Spinal cord (tissue), 9 donors: ENCODE measurements at regions not wholly inside any gene's neighbourhood (a gene's known extent, or its start where the extent isn't known, plus 50 kb on each side); places are given as distances from the start of the nearest gene placed in this dataset.

Experiments used
- DNase-seq, 6 donors: peaks; one replicate each; pipeline versions ENCODE4 v3.0.0 to v3.0.0-alpha.2; 2013 to 2015; ENCODE audit warnings: low spot score in 6 of 6, low read depth in 4 of 6
- H3K27ac ChIP-seq: one replicate; pipeline ENCODE4 v1.5.1; 2013; ENCODE audit warnings: low read depth, low read length, control low read depth
- H3K27me3 ChIP-seq: one replicate; pipeline ENCODE4 v1.6.1; 2013; ENCODE audit warnings: low read length; ENCODE audit not compliant: control insufficient read depth, insufficient read depth
- H3K36me3 ChIP-seq: one replicate; pipeline ENCODE4 v1.6.1; 2013; ENCODE audit warnings: low read length; ENCODE audit not compliant: control insufficient read depth, insufficient read depth
- H3K4me1 ChIP-seq: one replicate; pipeline ENCODE4 v1.6.1; 2013; ENCODE audit warnings: low read length; ENCODE audit not compliant: control insufficient read depth, insufficient read depth
- H3K4me3 ChIP-seq: one replicate; pipeline ENCODE4 v1.5.1; 2013; ENCODE audit warnings: low read depth, low read length, control low read depth
- H3K9me3 ChIP-seq: one replicate; pipeline ENCODE4 v1.6.1; 2013; ENCODE audit warnings: low read length; ENCODE audit not compliant: control insufficient read depth, insufficient read depth
- whole genome bisulfite sequencing: methylation state at CpG from one replicate; pipeline ENCODE4 v1.1.5; 2013; ENCODE audit warnings: missing lambda C conversion rate; ENCODE audit not compliant: insufficient coverage; 5-methylcytosine and 5-hydroxymethylcytosine counted together
- donor health status: healthy.

GRCh38 chr13:75139291-75139690 is 342.7 kb downstream of the TBC1D4 start:
- Histone ChIP-seq H3K36me3 (no peaks in the 10 kb centered on the region), H3K27ac (no peak overlapping the region), H3K4me1 (no peaks in the 10 kb centered on the region), H3K4me3 (no peak overlapping the region), H3K9me3 (peaks cover 3% of the 10 kb centered on the region), H3K27me3 (no peaks in the 10 kb centered on the region)
- DNase-seq: no peak

DNA sequence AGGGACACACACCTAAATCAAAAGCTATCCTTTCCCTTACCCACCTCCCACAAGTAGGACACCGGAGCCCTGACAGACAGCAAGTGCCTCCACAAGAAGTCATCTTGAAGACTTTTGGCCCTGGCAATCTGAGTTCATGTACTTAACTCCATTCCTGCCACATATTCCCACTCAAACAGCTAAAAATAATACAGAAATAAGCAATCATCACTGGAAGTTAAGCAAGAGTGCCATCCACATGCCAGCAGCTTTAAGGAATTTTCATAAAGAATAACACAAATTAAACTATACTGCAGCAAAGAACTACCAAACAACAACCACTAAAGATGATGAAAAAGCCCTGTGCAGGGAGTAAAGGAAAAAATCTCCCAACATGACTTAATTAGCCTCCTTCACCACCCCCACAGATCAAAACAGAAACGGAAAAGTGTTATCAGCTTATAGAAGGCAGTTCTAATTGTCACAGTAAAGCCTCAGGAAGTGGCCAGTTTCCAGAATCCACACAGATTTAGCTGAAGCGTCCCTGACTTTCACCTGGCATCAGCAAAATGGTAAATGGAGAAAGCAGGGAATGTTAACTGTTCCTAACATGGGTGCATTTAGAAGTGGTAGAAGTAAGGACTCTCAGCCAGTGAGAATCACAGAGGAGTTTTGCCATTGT is 343.9 kb downstream of the TBC1D4 start:
- Histone ChIP-seq H3K36me3 (no peaks in the 10 kb centered on the region), H3K27me3 (no peaks in the 10 kb centered on the region), H3K4me3 (no peak overlapping the region), H3K4me1 (no peaks in the 10 kb centered on the region), H3K27ac (no peak overlapping the region), H3K9me3 (peaks cover 3% of the 10 kb centered on the region)
- WGBS: 88% methylated on average over 2 of the region's 3 CpGs
- DNase-seq: no peak

- no peaks in the 10 kb centered on the region for H3K36me3 ChIP-seq
- no peak overlapping the region for H3K27ac ChIP-seq
- no peaks in the 10 kb centered on the region for H3K27me3 ChIP-seq
- 100% methylated on average over 1 of the region's 1 CpG for WGBS
- DNase-seq: no peak
- H3K4me1 ChIP-seq: no peaks in the 10 kb centered on the region
- no peak overlapping the region for H3K4me3 ChIP-seq
- peaks cover 3% of the 10 kb centered on the region for H3K9me3 ChIP-seq
Observed at GRCh38 chr13:75136151-75136550, 345.8 kb downstream of the TBC1D4 start.

DNA sequence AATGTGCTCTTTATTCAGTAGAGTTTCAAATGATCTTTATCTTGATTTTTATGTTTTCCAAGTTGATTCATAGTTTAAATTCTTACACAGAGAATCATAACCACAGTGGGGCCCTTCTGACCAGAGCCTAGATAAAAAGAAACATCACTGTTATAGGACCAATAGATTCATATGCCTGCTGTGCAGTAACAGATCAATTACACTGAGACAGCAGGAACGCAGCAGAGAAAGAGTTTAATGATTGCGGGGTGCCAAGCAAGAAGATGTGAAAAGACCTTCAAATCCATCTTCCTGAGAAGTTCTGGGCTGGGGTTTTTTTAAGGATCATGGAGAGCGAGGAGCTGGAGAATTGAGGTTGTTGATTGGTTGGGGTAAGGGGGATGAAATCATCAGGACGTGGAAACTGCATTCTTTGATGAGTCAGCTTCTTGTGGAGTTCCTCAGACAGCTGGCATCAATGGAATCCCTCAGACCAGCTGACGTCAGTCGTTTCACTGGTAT is 346.6 kb downstream of the TBC1D4 start:
- no peaks in the 10 kb centered on the region for H3K27me3 ChIP-seq
- H3K36me3 ChIP-seq: no peaks in the 10 kb centered on the region
- no peaks in the 10 kb centered on the region for H3K4me1 ChIP-seq
- H3K4me3 ChIP-seq: no peak overlapping the region
- 61% methylated on average over 2 of the region's 6 CpGs for WGBS
- H3K9me3 ChIP-seq: peaks cover 3% of the 10 kb centered on the region
- no peak for DNase-seq
- H3K27ac ChIP-seq: no peak overlapping the region

DNA sequence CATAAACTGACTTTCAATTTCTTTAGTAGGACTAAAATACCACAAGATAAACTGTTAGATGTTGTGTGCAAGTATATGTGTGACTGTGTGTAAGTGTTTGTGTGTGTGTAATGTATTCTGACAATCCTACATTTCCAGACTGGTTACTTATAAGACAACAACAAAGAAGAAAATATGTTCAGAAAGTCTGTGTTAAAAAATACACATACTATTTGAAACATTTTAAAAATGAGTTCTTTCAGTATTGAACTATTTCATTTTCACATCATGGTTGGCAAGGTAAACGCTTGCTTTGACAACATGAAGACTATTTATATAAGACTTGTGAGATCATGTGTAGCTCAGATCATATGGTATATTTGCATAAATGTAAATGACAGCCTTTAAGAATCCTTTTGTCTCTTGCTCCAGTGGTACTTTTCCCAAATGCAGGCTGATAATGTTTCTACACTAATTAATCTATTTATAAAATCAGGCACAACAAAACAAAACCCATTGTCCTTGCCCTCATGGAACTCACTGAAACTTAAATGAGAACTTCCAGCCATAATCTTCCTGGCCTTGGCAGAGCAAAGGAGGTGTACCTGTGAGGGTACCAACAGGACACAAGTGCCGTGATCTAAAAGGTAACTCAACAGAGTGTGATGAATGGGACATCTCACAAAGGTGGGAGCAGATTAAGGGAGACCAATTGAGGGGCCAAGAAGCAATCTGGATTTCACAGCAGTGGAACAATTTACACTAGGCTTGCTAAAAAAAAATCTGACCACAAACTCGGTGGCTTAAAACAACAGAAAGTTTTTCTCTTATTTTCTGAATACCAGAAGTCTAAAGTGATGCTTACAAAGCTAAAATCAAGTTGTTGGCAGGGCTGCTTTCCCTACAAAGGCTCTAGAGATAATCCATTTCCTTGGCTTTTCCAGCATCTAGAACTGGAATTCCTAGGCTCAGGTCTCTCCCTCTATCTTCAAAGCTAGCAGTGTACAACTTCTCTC is 349.0 kb downstream of the TBC1D4 start:
- Histone ChIP-seq H3K4me3 (no peak overlapping the region), H3K9me3 (no peaks in the 10 kb centered on the region), H3K27me3 (no peaks in the 10 kb centered on the region), H3K27ac (no peak overlapping the region), H3K4me1 (no peaks in the 10 kb centered on the region), H3K36me3 (no peaks in the 10 kb centered on the region)
- WGBS: 100% methylated on average over 1 of the region's 3 CpGs
- peak in 1 of 6 donors; percentile 70 for DNase-seq

DNA sequence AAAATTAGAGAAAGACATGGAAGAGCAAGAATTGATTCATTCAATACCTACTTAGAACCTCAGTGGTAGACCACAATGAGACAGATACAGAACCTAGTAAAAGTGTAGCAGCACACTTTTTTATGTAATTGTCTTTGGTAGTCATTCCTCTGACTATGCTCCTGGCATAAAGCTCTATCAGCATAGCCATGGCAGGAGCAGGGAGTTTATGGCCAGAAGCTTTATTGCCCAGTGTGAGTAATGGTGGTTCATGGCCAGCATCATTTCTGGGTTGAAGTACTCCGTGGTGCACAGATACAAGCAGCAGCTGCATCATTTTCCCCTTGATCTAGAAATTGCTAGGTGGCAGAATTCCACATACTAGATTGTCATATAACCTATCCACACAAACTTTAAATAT is 352.6 kb downstream of the TBC1D4 start:
- Histone ChIP-seq H3K27me3 (no peaks in the 10 kb centered on the region), H3K4me1 (no peaks in the 10 kb centered on the region), H3K9me3 (no peaks in the 10 kb centered on the region), H3K36me3 (no peaks in the 10 kb centered on the region), H3K27ac (no peak overlapping the region), H3K4me3 (no peak overlapping the region)
- 43% methylated on average over 1 of the region's 1 CpG for WGBS
- no peak for DNase-seq

- Histone ChIP-seq H3K27me3 (no peaks in the 10 kb centered on the region), H3K36me3 (no peaks in the 10 kb centered on the region), H3K9me3 (no peaks in the 10 kb centered on the region), H3K27ac (no peak overlapping the region), H3K4me3 (no peak overlapping the region), H3K4me1 (no peaks in the 10 kb centered on the region)
- DNase-seq: no peak
Observed at GRCh38 chr13:75124415-75124814, 357.6 kb downstream of the TBC1D4 start.

DNA sequence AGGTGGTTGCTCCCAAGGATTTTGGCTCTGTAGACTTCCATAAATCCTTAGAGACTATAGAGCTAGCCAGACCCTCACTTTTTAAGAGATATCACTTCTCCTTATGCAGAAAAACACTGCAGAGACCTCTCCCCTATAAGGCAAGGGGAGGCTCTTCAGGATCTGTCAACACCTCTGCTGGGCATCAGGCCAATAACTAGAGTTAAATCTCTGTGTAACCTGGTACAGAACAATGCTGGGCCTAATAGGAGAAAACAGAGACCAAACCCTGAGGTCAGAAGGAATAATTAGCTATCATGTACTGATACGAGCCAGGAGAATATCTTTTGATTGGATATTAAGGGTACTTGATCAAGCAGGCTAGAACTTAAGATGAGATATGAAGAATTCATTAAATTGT is 358.5 kb downstream of the TBC1D4 start:
- no peak for DNase-seq
- Histone ChIP-seq H3K4me3 (no peak overlapping the region), H3K4me1 (no peaks in the 10 kb centered on the region), H3K9me3 (no peaks in the 10 kb centered on the region), H3K36me3 (no peaks in the 10 kb centered on the region), H3K27me3 (no peaks in the 10 kb centered on the region), H3K27ac (no peak overlapping the region)
- WGBS: 100% methylated on average over 1 of the region's 1 CpG

- no peak overlapping the region for H3K4me3 ChIP-seq
- no peaks in the 10 kb centered on the region for H3K4me1 ChIP-seq
- H3K27ac ChIP-seq: no peak overlapping the region
- no peaks in the 10 kb centered on the region for H3K36me3 ChIP-seq
- H3K9me3 ChIP-seq: no peaks in the 10 kb centered on the region
- H3K27me3 ChIP-seq: no peaks in the 10 kb centered on the region
- peak in 1 of 6 donors; percentile 66 for DNase-seq
- 42% methylated on average over 2 of the region's 4 CpGs for WGBS
Observed at GRCh38 chr13:75120085-75120484, 361.9 kb downstream of the TBC1D4 start.

GRCh38 chr13:75115171-75115570 is 366.8 kb downstream of the TBC1D4 start:
- H3K9me3 ChIP-seq: peaks cover 2% of the 10 kb centered on the region
- H3K4me1 ChIP-seq: no peaks in the 10 kb centered on the region
- no peaks in the 10 kb centered on the region for H3K27me3 ChIP-seq
- H3K4me3 ChIP-seq: no peak overlapping the region
- WGBS: no CpG with 5 or more reads among the region's 2 CpGs
- no peak for DNase-seq
- no peaks in the 10 kb centered on the region for H3K36me3 ChIP-seq
- H3K27ac ChIP-seq: no peak overlapping the region
